ENCODE measurements at regions not wholly inside any gene's neighbourhood (a gene's known extent, or its start where the extent isn't known, plus 50 kb on each side); places are given as distances from the start of the nearest gene placed in this dataset.

GRCh38 chr15:62756326-62756994 lies 286.1 kb upstream of the TPM1 start:
- no peaks in the 10 kb centered on the region for H3K9me3 ChIP-seq (ENCODE audit: control insufficient read depth, insufficient read depth, low read depth, low read length)
- no peaks in the 10 kb centered on the region for H3K79me2 ChIP-seq (ENCODE audit: control insufficient read depth, insufficient read depth, low read length)
- H3K27ac ChIP-seq (ENCODE audit: insufficient read depth, low read length), result no peak overlapping the region
- no peak for DNase-seq (ENCODE audit: low read depth in 2 of 2)
- H3K9ac ChIP-seq (ENCODE audit: insufficient read depth, low read length), result no peak overlapping the region
- H4K20me1 ChIP-seq (ENCODE audit: control insufficient read depth, extremely low read depth, insufficient read depth, low read length), result no peaks in the 10 kb centered on the region
- H3K27me3 ChIP-seq (ENCODE audit: control insufficient read depth, insufficient read depth, low read length), result no peaks in the 10 kb centered on the region
- TF ChIP-seq EZH2 (IDR thresholded peaks at IDR 0.05; ENCODE audit: low read length, missing control alignments) (no peak), CTCF (conservative IDR thresholded peaks at IDR 0.05 in 1 of 2, IDR thresholded peaks at IDR 0.05 in 1 of 2; ENCODE audit: low read depth in 1 of 2, low read length in 2 of 2) (no peak)
- no peak overlapping the region for H3K4me2 ChIP-seq (ENCODE audit: extremely low read depth, insufficient read depth, low read length)
- H3K36me3 ChIP-seq (ENCODE audit: control insufficient read depth, insufficient read depth, low read length), result no peaks in the 10 kb centered on the region
- no peak overlapping the region for H3K4me3 ChIP-seq (replicated peaks in 1 of 4; ENCODE audit: control extremely low read depth in 1 of 4, insufficient read depth in 1 of 4, low read depth in 3 of 4, low read length in 4 of 4)
- H2AFZ ChIP-seq (ENCODE audit: low read length), result no peak overlapping the region
- H3K4me1 ChIP-seq (ENCODE audit: control insufficient read depth, extremely low read depth, insufficient read depth, low read length), result peaks cover 18% of the 10 kb centered on the region

DNA sequence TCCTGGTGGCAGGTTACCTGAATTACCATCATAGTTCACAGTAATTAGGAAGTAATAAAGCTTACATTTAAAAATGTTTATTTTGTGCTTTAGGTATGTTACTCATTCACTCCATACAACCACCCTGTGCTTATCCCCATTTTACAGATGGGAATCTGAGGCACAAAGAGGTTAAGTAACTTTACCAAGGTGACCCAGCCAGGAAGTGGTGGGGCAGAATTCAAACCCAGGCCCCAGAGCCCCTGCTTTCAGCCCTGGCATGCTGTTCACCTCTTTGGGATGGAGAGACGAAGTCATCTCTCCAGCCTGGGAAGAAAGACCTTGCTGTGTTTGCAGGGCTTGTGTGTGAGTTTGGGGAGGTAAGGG lies 285.6 kb upstream of the TPM1 start:
- Histone ChIP-seq H3K36me3 (ENCODE audit: control insufficient read depth, insufficient read depth, low read length) (no peaks in the 10 kb centered on the region), H3K79me2 (ENCODE audit: control insufficient read depth, insufficient read depth, low read length) (no peaks in the 10 kb centered on the region), H3K27ac (ENCODE audit: insufficient read depth, low read length) (no peak overlapping the region), H3K4me2 (ENCODE audit: extremely low read depth, insufficient read depth, low read length) (no peak overlapping the region), H3K4me3 (replicated peaks in 1 of 4; ENCODE audit: control extremely low read depth in 1 of 4, insufficient read depth in 1 of 4, low read depth in 3 of 4, low read length in 4 of 4) (no peak overlapping the region), H4K20me1 (ENCODE audit: control insufficient read depth, extremely low read depth, insufficient read depth, low read length) (no peaks in the 10 kb centered on the region), H3K9me3 (ENCODE audit: control insufficient read depth, insufficient read depth, low read depth, low read length) (no peaks in the 10 kb centered on the region), H3K9ac (ENCODE audit: insufficient read depth, low read length) (no peak overlapping the region), H3K4me1 (ENCODE audit: control insufficient read depth, extremely low read depth, insufficient read depth, low read length) (peaks cover 18% of the 10 kb centered on the region), H3K27me3 (ENCODE audit: control insufficient read depth, insufficient read depth, low read length) (no peaks in the 10 kb centered on the region), H2AFZ (ENCODE audit: low read length) (no peak overlapping the region)
- no peak for DNase-seq (ENCODE audit: low read depth in 2 of 2)
- TF ChIP-seq EZH2 (IDR thresholded peaks at IDR 0.05; ENCODE audit: low read length, missing control alignments), result no peak
- TF ChIP-seq CTCF (conservative IDR thresholded peaks at IDR 0.05 in 1 of 2, IDR thresholded peaks at IDR 0.05 in 1 of 2; ENCODE audit: low read depth in 1 of 2, low read length in 2 of 2), result no peak

DNA sequence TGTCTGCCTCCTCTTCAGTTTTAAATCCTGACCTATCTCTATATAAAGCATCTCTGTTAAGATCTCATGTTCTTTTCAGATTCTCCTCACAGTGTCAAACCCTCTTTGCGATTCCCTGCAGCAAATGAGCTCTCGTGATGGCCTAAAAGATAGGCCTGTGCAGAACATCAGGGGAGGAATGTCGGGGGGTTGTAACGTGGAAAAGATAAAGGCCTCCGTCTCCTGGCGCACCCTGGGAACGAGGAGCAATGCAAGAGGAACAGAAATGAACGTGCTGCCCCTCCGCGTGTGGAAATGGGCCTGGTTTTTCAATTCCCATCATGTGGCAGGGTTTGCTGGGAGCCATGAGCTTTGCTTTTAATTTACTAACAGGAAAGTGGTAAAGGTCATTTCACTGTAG lies 285.0 kb upstream of the TPM1 start:
- no peaks in the 10 kb centered on the region for H3K79me2 ChIP-seq (ENCODE audit: control insufficient read depth, insufficient read depth, low read length)
- H3K9me3 ChIP-seq (ENCODE audit: control insufficient read depth, insufficient read depth, low read depth, low read length), result no peaks in the 10 kb centered on the region
- DNase-seq (ENCODE audit: low read depth in 2 of 2), result no peak
- TF ChIP-seq CTCF (conservative IDR thresholded peaks at IDR 0.05 in 1 of 2, IDR thresholded peaks at IDR 0.05 in 1 of 2; ENCODE audit: low read depth in 1 of 2, low read length in 2 of 2), result no peak
- no peak overlapping the region for H3K4me3 ChIP-seq (replicated peaks in 1 of 4; ENCODE audit: control extremely low read depth in 1 of 4, insufficient read depth in 1 of 4, low read depth in 3 of 4, low read length in 4 of 4)
- H3K36me3 ChIP-seq (ENCODE audit: control insufficient read depth, insufficient read depth, low read length), result no peaks in the 10 kb centered on the region
- peak overlapping the region; percentile 30 for H3K4me2 ChIP-seq (ENCODE audit: extremely low read depth, insufficient read depth, low read length)
- H4K20me1 ChIP-seq (ENCODE audit: control insufficient read depth, extremely low read depth, insufficient read depth, low read length), result no peaks in the 10 kb centered on the region
- no peak overlapping the region for H3K9ac ChIP-seq (ENCODE audit: insufficient read depth, low read length)
- no peak overlapping the region for H2AFZ ChIP-seq (ENCODE audit: low read length)
- peak overlapping the region; percentile 66 for H3K27ac ChIP-seq (ENCODE audit: insufficient read depth, low read length)
- peaks cover 18% of the 10 kb centered on the region for H3K4me1 ChIP-seq (ENCODE audit: control insufficient read depth, extremely low read depth, insufficient read depth, low read length)
- no peaks in the 10 kb centered on the region for H3K27me3 ChIP-seq (ENCODE audit: control insufficient read depth, insufficient read depth, low read length)

All from fibroblast of lung (primary cell).